ENCODE measurements at regions not wholly inside any gene's neighbourhood (a gene's known extent, or its start where the extent isn't known, plus 50 kb on each side); places are given as distances from the start of the nearest gene placed in this dataset.

- no peak overlapping the region for H3K9ac ChIP-seq (ENCODE audit: low read depth, low read length, poor library complexity)
- no peak overlapping the region for H2AK5ac ChIP-seq (ENCODE audit: low read depth, low read length)
- H3K14ac ChIP-seq (ENCODE audit: low read length): no peak overlapping the region
- no peak overlapping the region for H2BK120ac ChIP-seq (ENCODE audit: low read depth, low read length)
- DNase-seq (ENCODE audit: low spot score): no peak
- no peak overlapping the region for H4K8ac ChIP-seq (ENCODE audit: low read depth, low read length)
- H3K4me1 ChIP-seq (ENCODE audit: control insufficient read depth in 2 of 2, insufficient read depth in 1 of 2, low read depth in 1 of 2, low read length in 2 of 2): peaks cover 3 to 9% of the 10 kb centered on the region in 2 donors
- H3K27me3 ChIP-seq (ENCODE audit: control insufficient read depth in 3 of 3, insufficient read depth in 3 of 3, low read depth in 1 of 3, low read length in 3 of 3): no peaks in the 10 kb centered on the region
- H3K23ac ChIP-seq (ENCODE audit: low read depth, low read length, poor library complexity): no peak overlapping the region
- no peak overlapping the region for H2BK12ac ChIP-seq (ENCODE audit: low read length)
- no peak overlapping the region for H3K27ac ChIP-seq (replicated peaks; ENCODE audit: low read length)
- no peak overlapping the region for H3K18ac ChIP-seq (ENCODE audit: low read length)
- H3K4me2 ChIP-seq (ENCODE audit: insufficient read depth, low read length, poor library complexity, severe bottlenecking): no peak overlapping the region
- H4K91ac ChIP-seq (ENCODE audit: low read depth, low read length, poor library complexity): no peak overlapping the region
- WGBS, 2 donors (ENCODE audit: extremely low coverage in 2 of 2, insufficient read length in 2 of 2, insufficient replicate concordance in 1 of 2): no CpG with 5 or more reads among the region's 2 CpGs
- H2BK5ac ChIP-seq (ENCODE audit: low read length): no peak overlapping the region
- no peaks in the 10 kb centered on the region for H3K9me3 ChIP-seq (replicated peaks in 1 of 2; ENCODE audit: control insufficient read depth in 2 of 2, insufficient read depth in 1 of 2, low read depth in 1 of 2, low read length in 2 of 2)
- no peak overlapping the region for H2AFZ ChIP-seq (ENCODE audit: low read length)
- H3K4me3 ChIP-seq (ENCODE audit: low read length in 2 of 2): no peak overlapping the region
- no peaks in the 10 kb centered on the region for H3K36me3 ChIP-seq (replicated peaks in 1 of 2; ENCODE audit: control insufficient read depth in 2 of 2, insufficient read depth in 2 of 2, low read length in 2 of 2)
- no peak overlapping the region for H2BK15ac ChIP-seq (ENCODE audit: low read length)
- H3K4ac ChIP-seq (ENCODE audit: low read length): no peak overlapping the region
- H3K79me1 ChIP-seq (ENCODE audit: low read depth, low read length): no peaks in the 10 kb centered on the region
These were observed 606.3 kb downstream of the METTL4 start for GRCh38 chr18:1965016-1965415.

GRCh38 chr18:1965541-1965940 is 605.8 kb downstream of the METTL4 start:
- Histone ChIP-seq H2AFZ (ENCODE audit: low read length) (no peak overlapping the region), H3K4me3 (ENCODE audit: low read length in 2 of 2) (no peak overlapping the region), H2AK5ac (ENCODE audit: low read depth, low read length) (no peak overlapping the region), H3K79me1 (ENCODE audit: low read depth, low read length) (no peaks in the 10 kb centered on the region), H3K27ac (replicated peaks; ENCODE audit: low read length) (no peak overlapping the region), H3K4me1 (ENCODE audit: control insufficient read depth in 2 of 2, insufficient read depth in 1 of 2, low read depth in 1 of 2, low read length in 2 of 2) (peaks cover 3 to 9% of the 10 kb centered on the region in 2 donors), H3K9ac (ENCODE audit: low read depth, low read length, poor library complexity) (no peak overlapping the region), H3K14ac (ENCODE audit: low read length) (no peak overlapping the region), H4K8ac (ENCODE audit: low read depth, low read length) (no peak overlapping the region), H2BK15ac (ENCODE audit: low read length) (no peak overlapping the region), H3K4me2 (ENCODE audit: insufficient read depth, low read length, poor library complexity, severe bottlenecking) (no peak overlapping the region), H4K91ac (ENCODE audit: low read depth, low read length, poor library complexity) (no peak overlapping the region), H3K4ac (ENCODE audit: low read length) (no peak overlapping the region), H2BK5ac (ENCODE audit: low read length) (no peak overlapping the region), H2BK12ac (ENCODE audit: low read length) (no peak overlapping the region), H2BK120ac (ENCODE audit: low read depth, low read length) (no peak overlapping the region), H3K23ac (ENCODE audit: low read depth, low read length, poor library complexity) (no peak overlapping the region), H3K9me3 (replicated peaks in 1 of 2; ENCODE audit: control insufficient read depth in 2 of 2, insufficient read depth in 1 of 2, low read depth in 1 of 2, low read length in 2 of 2) (no peaks in the 10 kb centered on the region), H3K18ac (ENCODE audit: low read length) (no peak overlapping the region), H3K36me3 (replicated peaks in 1 of 2; ENCODE audit: control insufficient read depth in 2 of 2, insufficient read depth in 2 of 2, low read length in 2 of 2) (no peaks in the 10 kb centered on the region), H3K27me3 (ENCODE audit: control insufficient read depth in 3 of 3, insufficient read depth in 3 of 3, low read depth in 1 of 3, low read length in 3 of 3) (no peaks in the 10 kb centered on the region)
- peak; percentile 14 for DNase-seq (ENCODE audit: low spot score)
- no CpG with 5 or more reads among the region's 2 CpGs for WGBS, 2 donors (ENCODE audit: extremely low coverage in 2 of 2, insufficient read length in 2 of 2, insufficient replicate concordance in 1 of 2)

GRCh38 chr18:1968801-1969498 is 602.4 kb downstream of the METTL4 start:
- Histone ChIP-seq H2AFZ (ENCODE audit: low read length) (no peak overlapping the region), H3K14ac (ENCODE audit: low read length) (no peak overlapping the region), H3K79me1 (ENCODE audit: low read depth, low read length) (no peaks in the 10 kb centered on the region), H2BK120ac (ENCODE audit: low read depth, low read length) (no peak overlapping the region), H3K9me3 (replicated peaks in 1 of 2; ENCODE audit: control insufficient read depth in 2 of 2, insufficient read depth in 1 of 2, low read depth in 1 of 2, low read length in 2 of 2) (no peaks in the 10 kb centered on the region), H3K4me1 (ENCODE audit: control insufficient read depth in 2 of 2, insufficient read depth in 1 of 2, low read depth in 1 of 2, low read length in 2 of 2) (peaks cover 3 to 9% of the 10 kb centered on the region in 2 donors), H3K9ac (ENCODE audit: low read depth, low read length, poor library complexity) (no peak overlapping the region), H3K4me2 (ENCODE audit: insufficient read depth, low read length, poor library complexity, severe bottlenecking) (no peak overlapping the region), H2BK12ac (ENCODE audit: low read length) (no peak overlapping the region), H3K27me3 (ENCODE audit: control insufficient read depth in 3 of 3, insufficient read depth in 3 of 3, low read depth in 1 of 3, low read length in 3 of 3) (no peaks in the 10 kb centered on the region), H4K8ac (ENCODE audit: low read depth, low read length) (no peak overlapping the region), H3K18ac (ENCODE audit: low read length) (no peak overlapping the region), H3K36me3 (replicated peaks in 1 of 2; ENCODE audit: control insufficient read depth in 2 of 2, insufficient read depth in 2 of 2, low read length in 2 of 2) (no peaks in the 10 kb centered on the region), H2BK15ac (ENCODE audit: low read length) (no peak overlapping the region), H3K4me3 (ENCODE audit: low read length in 2 of 2) (no peak overlapping the region), H2BK5ac (ENCODE audit: low read length) (no peak overlapping the region), H3K27ac (replicated peaks; ENCODE audit: low read length) (no peak overlapping the region), H3K4ac (ENCODE audit: low read length) (no peak overlapping the region), H3K23ac (ENCODE audit: low read depth, low read length, poor library complexity) (no peak overlapping the region), H4K91ac (ENCODE audit: low read depth, low read length, poor library complexity) (no peak overlapping the region), H2AK5ac (ENCODE audit: low read depth, low read length) (no peak overlapping the region)
- no CpG with 5 or more reads among the region's 4 CpGs for WGBS, 2 donors (ENCODE audit: extremely low coverage in 2 of 2, insufficient read length in 2 of 2, insufficient replicate concordance in 1 of 2)
- no peak for DNase-seq (ENCODE audit: low spot score)

- H2BK15ac ChIP-seq (ENCODE audit: low read length): no peak overlapping the region
- no peak overlapping the region for H3K23ac ChIP-seq (ENCODE audit: low read depth, low read length, poor library complexity)
- no peak overlapping the region for H3K14ac ChIP-seq (ENCODE audit: low read length)
- DNase-seq (ENCODE audit: low spot score): no peak
- H2BK120ac ChIP-seq (ENCODE audit: low read depth, low read length): no peak overlapping the region
- H3K9me3 ChIP-seq (replicated peaks in 1 of 2; ENCODE audit: control insufficient read depth in 2 of 2, insufficient read depth in 1 of 2, low read depth in 1 of 2, low read length in 2 of 2): no peaks in the 10 kb centered on the region
- H3K4me3 ChIP-seq (ENCODE audit: low read length in 2 of 2): no peak overlapping the region
- H3K79me1 ChIP-seq (ENCODE audit: low read depth, low read length): no peaks in the 10 kb centered on the region
- H3K18ac ChIP-seq (ENCODE audit: low read length): no peak overlapping the region
- H4K91ac ChIP-seq (ENCODE audit: low read depth, low read length, poor library complexity): no peak overlapping the region
- no peak overlapping the region for H2BK5ac ChIP-seq (ENCODE audit: low read length)
- H3K4me1 ChIP-seq (ENCODE audit: control insufficient read depth in 2 of 2, insufficient read depth in 1 of 2, low read depth in 1 of 2, low read length in 2 of 2): peaks cover 0 to 3% of the 10 kb centered on the region in 2 donors
- no peaks in the 10 kb centered on the region for H3K27me3 ChIP-seq (ENCODE audit: control insufficient read depth in 3 of 3, insufficient read depth in 3 of 3, low read depth in 1 of 3, low read length in 3 of 3)
- no peak overlapping the region for H2BK12ac ChIP-seq (ENCODE audit: low read length)
- no peak overlapping the region for H2AK5ac ChIP-seq (ENCODE audit: low read depth, low read length)
- no peak overlapping the region for H4K8ac ChIP-seq (ENCODE audit: low read depth, low read length)
- no peak overlapping the region for H3K27ac ChIP-seq (replicated peaks; ENCODE audit: low read length)
- no CpG with 5 or more reads among the region's 6 CpGs for WGBS, 2 donors (ENCODE audit: extremely low coverage in 2 of 2, insufficient read length in 2 of 2, insufficient replicate concordance in 1 of 2)
- no peak overlapping the region for H3K9ac ChIP-seq (ENCODE audit: low read depth, low read length, poor library complexity)
- no peak overlapping the region for H3K4ac ChIP-seq (ENCODE audit: low read length)
- no peak overlapping the region for H2AFZ ChIP-seq (ENCODE audit: low read length)
- H3K4me2 ChIP-seq (ENCODE audit: insufficient read depth, low read length, poor library complexity, severe bottlenecking): no peak overlapping the region
- H3K36me3 ChIP-seq (replicated peaks in 1 of 2; ENCODE audit: control insufficient read depth in 2 of 2, insufficient read depth in 2 of 2, low read length in 2 of 2): no peaks in the 10 kb centered on the region
These were observed 594.8 kb downstream of the METTL4 start for GRCh38 chr18:1976484-1976883.
